ENCODE measurements at regions not wholly inside any gene's neighbourhood (a gene's known extent, or its start where the extent isn't known, plus 50 kb on each side); places are given as distances from the start of the nearest gene placed in this dataset.

- no peaks in the 10 kb centered on the region for H3K27me3 Mint-ChIP-seq (ENCODE audit: low read depth)
- H3K27ac Mint-ChIP-seq = peak overlapping the region; percentile 94 to 99 (median 98)
- H3K36me3 Mint-ChIP-seq (ENCODE audit: low read depth) = no peaks in the 10 kb centered on the region
- H3K9me3 Mint-ChIP-seq = no peaks in the 10 kb centered on the region
- TF ChIP-seq, protein P1, sequence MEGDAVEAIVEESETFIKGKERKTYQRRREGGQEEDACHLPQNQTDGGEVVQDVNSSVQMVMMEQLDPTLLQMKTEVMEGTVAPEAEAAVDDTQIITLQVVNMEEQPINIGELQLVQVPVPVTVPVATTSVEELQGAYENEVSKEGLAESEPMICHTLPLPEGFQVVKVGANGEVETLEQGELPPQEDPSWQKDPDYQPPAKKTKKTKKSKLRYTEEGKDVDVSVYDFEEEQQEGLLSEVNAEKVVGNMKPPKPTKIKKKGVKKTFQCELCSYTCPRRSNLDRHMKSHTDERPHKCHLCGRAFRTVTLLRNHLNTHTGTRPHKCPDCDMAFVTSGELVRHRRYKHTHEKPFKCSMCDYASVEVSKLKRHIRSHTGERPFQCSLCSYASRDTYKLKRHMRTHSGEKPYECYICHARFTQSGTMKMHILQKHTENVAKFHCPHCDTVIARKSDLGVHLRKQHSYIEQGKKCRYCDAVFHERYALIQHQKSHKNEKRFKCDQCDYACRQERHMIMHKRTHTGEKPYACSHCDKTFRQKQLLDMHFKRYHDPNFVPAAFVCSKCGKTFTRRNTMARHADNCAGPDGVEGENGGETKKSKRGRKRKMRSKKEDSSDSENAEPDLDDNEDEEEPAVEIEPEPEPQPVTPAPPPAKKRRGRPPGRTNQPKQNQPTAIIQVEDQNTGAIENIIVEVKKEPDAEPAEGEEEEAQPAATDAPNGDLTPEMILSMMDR (IDR thresholded peaks at IDR 0.05; ENCODE audit: unreplicated experiment in 3 of 3) = no peak
- H3K4me1 Mint-ChIP-seq = peaks cover 63% of the 10 kb centered on the region
- peak overlapping the region in 1 of 3 experiments; percentile 6 for H3K4me3 Mint-ChIP-seq
Measured at GRCh38 chr2:38182492-38183003, 106.6 kb upstream of the CYP1B1 start.

DNA sequence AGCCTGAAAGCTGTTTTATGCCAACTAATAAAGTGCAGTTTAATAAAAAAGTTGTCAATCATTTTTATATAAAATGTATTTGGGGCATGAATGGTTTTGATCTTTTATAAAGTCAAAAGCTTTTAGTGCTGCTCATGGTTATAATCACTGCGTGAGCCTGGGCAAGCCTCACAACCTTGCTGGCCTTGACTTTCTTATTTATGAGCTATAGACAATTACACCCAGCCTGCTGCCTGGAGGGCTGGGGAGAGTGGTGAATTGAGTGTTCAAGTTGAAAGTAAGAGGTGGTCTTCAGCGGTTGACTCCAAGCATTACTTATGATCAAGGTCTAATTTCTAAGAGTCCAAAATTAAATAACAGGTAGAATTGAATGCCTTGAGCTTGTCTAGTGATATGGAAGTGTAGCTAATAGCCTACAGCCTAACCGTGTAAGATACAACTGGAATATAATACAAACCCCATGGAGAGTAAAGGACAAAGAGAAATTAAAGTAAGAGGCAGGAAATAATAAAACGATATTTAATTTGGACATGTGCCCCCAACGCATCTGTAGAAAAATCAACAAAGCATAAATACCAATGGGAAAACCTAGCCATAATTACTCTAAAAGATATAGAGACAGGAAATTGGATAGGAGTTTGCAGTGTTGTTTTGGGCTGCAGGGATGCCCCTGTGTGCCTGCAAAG, 106.0 kb upstream of the CYP1B1 start:
- Mint-ChIP-seq H3K4me1 (peaks cover 60% of the 10 kb centered on the region), H3K36me3 (ENCODE audit: low read depth) (no peaks in the 10 kb centered on the region), H3K4me3 (peak overlapping the region in 1 of 3 experiments; percentile 6), H3K27me3 (ENCODE audit: low read depth) (no peaks in the 10 kb centered on the region), H3K27ac (peak overlapping the region; percentile 94 to 99 (median 98)), H3K9me3 (no peaks in the 10 kb centered on the region)
- TF ChIP-seq, protein P1 (IDR thresholded peaks at IDR 0.05; ENCODE audit: unreplicated experiment in 3 of 3) = no peak

- H3K4me3 Mint-ChIP-seq = no peak overlapping the region
- H3K4me1 Mint-ChIP-seq = peaks cover 55% of the 10 kb centered on the region
- TF ChIP-seq, protein P1 (IDR thresholded peaks at IDR 0.05; ENCODE audit: unreplicated experiment in 3 of 3) = no peak
- H3K9me3 Mint-ChIP-seq = no peaks in the 10 kb centered on the region
- H3K27me3 Mint-ChIP-seq (ENCODE audit: low read depth) = no peaks in the 10 kb centered on the region
- peak overlapping the region; percentile 77 to 99 (median 92) for H3K27ac Mint-ChIP-seq
- no peaks in the 10 kb centered on the region for H3K36me3 Mint-ChIP-seq (ENCODE audit: low read depth)
Measured at GRCh38 chr2:38180754-38181153, 104.8 kb upstream of the CYP1B1 start.

DNA sequence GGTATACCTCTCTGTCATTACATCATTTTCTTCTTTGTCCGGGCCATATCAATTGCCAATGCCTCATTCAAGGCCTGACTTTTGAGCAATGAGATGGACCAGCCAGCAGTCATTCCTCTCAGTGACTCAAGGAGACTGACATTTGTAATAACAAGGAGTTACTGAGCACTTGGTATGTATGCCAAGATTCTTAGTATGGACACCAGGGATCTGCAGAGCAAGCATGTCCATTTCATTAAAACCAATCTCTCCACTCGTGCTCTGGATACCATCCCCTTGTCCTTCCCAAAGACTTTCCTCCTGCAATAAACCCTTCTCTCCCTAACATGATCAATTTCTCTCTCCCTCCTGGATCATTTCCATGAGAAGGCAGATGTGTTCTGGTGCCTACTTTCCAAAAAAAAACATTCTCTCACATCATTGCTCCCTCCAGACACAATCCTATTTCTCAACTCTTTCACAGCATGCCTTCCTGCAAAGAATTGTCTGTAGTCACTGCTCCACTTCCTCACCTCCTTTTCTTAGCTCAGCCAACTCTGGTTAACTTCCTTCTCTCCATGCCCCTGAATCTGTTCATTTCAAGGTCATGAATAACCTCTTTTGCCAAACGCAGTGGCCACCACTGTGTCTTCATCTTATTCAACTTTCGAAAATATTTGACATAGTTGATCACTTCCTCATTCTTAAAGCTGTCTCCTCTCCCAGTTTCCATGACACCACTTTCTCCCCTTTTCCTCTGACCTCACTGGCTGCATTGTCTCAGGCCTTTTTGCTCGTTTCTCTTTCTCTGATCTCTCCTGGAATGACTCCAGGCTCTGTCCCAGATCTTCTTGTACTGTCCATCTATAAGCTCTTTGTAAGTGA, 102.8 kb upstream of the CYP1B1 start:
- H3K4me1 Mint-ChIP-seq = peaks cover 51% of the 10 kb centered on the region
- H3K27me3 Mint-ChIP-seq (ENCODE audit: low read depth) = no peaks in the 10 kb centered on the region
- H3K9me3 Mint-ChIP-seq = no peaks in the 10 kb centered on the region
- H3K27ac Mint-ChIP-seq = peak overlapping the region; percentile 10 to 99 (median 98)
- H3K36me3 Mint-ChIP-seq (ENCODE audit: low read depth) = no peaks in the 10 kb centered on the region
- H3K4me3 Mint-ChIP-seq = no peak overlapping the region
- TF ChIP-seq, protein P1 (IDR thresholded peaks at IDR 0.05; ENCODE audit: unreplicated experiment in 3 of 3) = no peak

DNA sequence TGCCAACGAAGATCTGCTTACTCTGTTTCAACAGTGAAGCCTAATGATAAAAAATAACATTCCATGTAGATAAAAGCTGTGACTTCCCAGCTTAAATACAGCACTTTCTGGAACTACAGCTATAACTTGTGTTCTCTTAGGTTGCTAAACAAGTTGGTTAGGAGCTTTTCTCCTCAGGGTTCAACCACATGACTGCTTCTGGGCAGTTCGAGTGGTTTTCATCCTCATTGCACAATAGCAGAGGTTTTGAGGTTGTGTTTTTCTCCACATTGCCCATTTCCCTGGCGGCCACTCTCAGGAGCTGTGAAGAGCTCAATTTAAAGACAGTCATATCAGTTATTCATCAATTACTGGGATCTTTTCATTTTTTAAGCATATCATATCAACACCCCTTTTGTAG, 102.2 kb upstream of the CYP1B1 start:
- Mint-ChIP-seq H3K27me3 (ENCODE audit: low read depth) (no peaks in the 10 kb centered on the region), H3K4me3 (no peak overlapping the region), H3K27ac (peak overlapping the region; percentile 28 to 99 (median 98)), H3K4me1 (peaks cover 52% of the 10 kb centered on the region), H3K9me3 (no peaks in the 10 kb centered on the region), H3K36me3 (ENCODE audit: low read depth) (no peaks in the 10 kb centered on the region)
- TF ChIP-seq, protein P1 (IDR thresholded peaks at IDR 0.05; ENCODE audit: unreplicated experiment in 3 of 3) = no peak
